Mesenchymal stem cell (in vitro differentiated cells and primary cell): ENCODE measurements at regions not wholly inside any gene's neighbourhood (a gene's known extent, or its start where the extent isn't known, plus 50 kb on each side); places are given as distances from the start of the nearest gene placed in this dataset.

Source experiments
- DNase-seq: peaks from one replicate; pipeline ENCODE4 v3.0.0-alpha.2; 2013
- H2AFZ ChIP-seq: one replicate; pipeline ENCODE4 v1.6.1; 2013; ENCODE audit warnings: low read depth, mild to moderate bottlenecking, control low read depth, inconsistent platforms, low read length, moderate library complexity
- H2AK5ac ChIP-seq: 2 replicates; pipeline ENCODE4 v1.6.1; 2013; ENCODE audit warnings: low read length, moderate library complexity, mild to moderate bottlenecking, inconsistent platforms; ENCODE audit not compliant: severe bottlenecking
- H2BK120ac ChIP-seq: one replicate; pipeline ENCODE4 v1.6.1; 2013; ENCODE audit warnings: low read depth, mild to moderate bottlenecking, inconsistent platforms, low read length, moderate library complexity
- H2BK12ac ChIP-seq, 2 experiments: one replicate each; pipeline ENCODE4 v1.6.1; 2013; ENCODE audit warnings: inconsistent platforms in 2 of 2, low read length in 2 of 2, mild to moderate bottlenecking in 2 of 2, moderate library complexity in 2 of 2, control low read depth in 1 of 2
- H2BK15ac ChIP-seq: one replicate; pipeline ENCODE4 v1.6.1; 2013; ENCODE audit warnings: mild to moderate bottlenecking, low read depth, inconsistent platforms; ENCODE audit not compliant: poor library complexity, severe bottlenecking
- H2BK5ac ChIP-seq: 2 replicates; pipeline ENCODE4 v1.6.1; 2013; ENCODE audit warnings: low read depth, mild to moderate bottlenecking, low read length, control low read depth, inconsistent platforms; ENCODE audit not compliant: poor library complexity, severe bottlenecking
- H3K14ac ChIP-seq, 2 experiments: one replicate each; pipeline ENCODE4 v1.6.1; 2013; ENCODE audit warnings: inconsistent platforms in 2 of 2, low read length in 2 of 2, control low read depth in 1 of 2, mild to moderate bottlenecking in 1 of 2, moderate library complexity in 1 of 2
- H3K18ac ChIP-seq, 2 experiments: one replicate each; pipeline ENCODE4 v1.6.1; 2013; ENCODE audit warnings: inconsistent platforms in 2 of 2, low read length in 2 of 2, control low read depth in 1 of 2, low read depth in 1 of 2, mild to moderate bottlenecking in 1 of 2
- H3K23ac ChIP-seq, 2 experiments: one replicate each; pipeline ENCODE4 v1.6.1; 2013; ENCODE audit warnings: inconsistent platforms in 2 of 2, low read length in 2 of 2, mild to moderate bottlenecking in 2 of 2, moderate library complexity in 2 of 2, control low read depth in 1 of 2
- H3K27ac ChIP-seq: 2 replicates; pipeline ENCODE4 v1.5.1; 2013; ENCODE audit warnings: mild to moderate bottlenecking, moderate library complexity, low read length, control low read depth, inconsistent platforms; ENCODE audit not compliant: poor library complexity, severe bottlenecking
- H3K27me3 ChIP-seq, 2 experiments: 2 replicates each; pipeline versions ENCODE4 v1.6.1 to v1.7.0; 2013; ENCODE audit warnings: low read length in 2 of 2, mild to moderate bottlenecking in 2 of 2, moderate library complexity in 2 of 2, control low read depth in 1 of 2, inconsistent platforms in 1 of 2; ENCODE audit not compliant: control insufficient read depth in 1 of 2, insufficient read depth in 1 of 2
- H3K36me3 ChIP-seq, 2 experiments: 2 replicates each; pipeline versions ENCODE4 v1.6.1 to v1.7.0; 2013; ENCODE audit warnings: low read length in 2 of 2, control low read depth in 1 of 2, inconsistent platforms in 1 of 2, low read depth in 1 of 2, mild to moderate bottlenecking in 1 of 2; ENCODE audit not compliant: insufficient read depth in 2 of 2, control insufficient read depth in 1 of 2
- H3K4ac ChIP-seq, 2 experiments: one replicate each; pipeline ENCODE4 v1.6.1; 2013; ENCODE audit warnings: inconsistent platforms in 2 of 2, low read length in 2 of 2, mild to moderate bottlenecking in 2 of 2, moderate library complexity in 2 of 2, control low read depth in 1 of 2, low read depth in 1 of 2
- H3K4me1 ChIP-seq: 2 replicates; pipeline ENCODE4 v1.6.1; 2013; ENCODE audit warnings: low read depth, low read length, control low read depth; ENCODE audit not compliant: control insufficient read depth, insufficient read depth
- H3K4me2 ChIP-seq: 2 replicates; pipeline ENCODE4 v1.6.1; 2013; ENCODE audit warnings: low read length, mild to moderate bottlenecking, inconsistent platforms; ENCODE audit not compliant: poor library complexity, severe bottlenecking
- H3K4me3 ChIP-seq, 2 experiments: 2 replicates each; pipeline versions ENCODE4 v1.5.1 to v1.7.0; 2013; ENCODE audit warnings: low read length in 2 of 2, mild to moderate bottlenecking in 2 of 2, control low read depth in 1 of 2, low read depth in 1 of 2; ENCODE audit not compliant: insufficient read depth in 1 of 2
- H3K79me1 ChIP-seq: replicated peaks from 2 replicates; pipeline ENCODE4 v1.6.1; 2013; ENCODE audit warnings: mild to moderate bottlenecking, control low read depth, low read length, inconsistent platforms; ENCODE audit not compliant: poor library complexity, severe bottlenecking
- H3K9ac ChIP-seq: 2 replicates; pipeline ENCODE4 v1.7.0; 2013; ENCODE audit warnings: mild to moderate bottlenecking, low read length, moderate library complexity
- H3K9me3 ChIP-seq: 2 replicates; pipeline ENCODE4 v1.7.0; 2013; ENCODE audit warnings: mild to moderate bottlenecking, low read length; ENCODE audit not compliant: control insufficient read depth
- H4K8ac ChIP-seq: one replicate; pipeline ENCODE4 v1.6.1; 2013; ENCODE audit warnings: inconsistent platforms, mild to moderate bottlenecking, low read length, moderate library complexity
- H4K91ac ChIP-seq: one replicate; pipeline ENCODE4 v1.6.1; 2013; ENCODE audit warnings: mild to moderate bottlenecking, low read length, inconsistent platforms
- WGBS: methylation state at CpG from one replicate; pipeline ENCODE4 v1.1.7; 2013; ENCODE audit warnings: mixed read lengths; 5-methylcytosine and 5-hydroxymethylcytosine counted together

DNA sequence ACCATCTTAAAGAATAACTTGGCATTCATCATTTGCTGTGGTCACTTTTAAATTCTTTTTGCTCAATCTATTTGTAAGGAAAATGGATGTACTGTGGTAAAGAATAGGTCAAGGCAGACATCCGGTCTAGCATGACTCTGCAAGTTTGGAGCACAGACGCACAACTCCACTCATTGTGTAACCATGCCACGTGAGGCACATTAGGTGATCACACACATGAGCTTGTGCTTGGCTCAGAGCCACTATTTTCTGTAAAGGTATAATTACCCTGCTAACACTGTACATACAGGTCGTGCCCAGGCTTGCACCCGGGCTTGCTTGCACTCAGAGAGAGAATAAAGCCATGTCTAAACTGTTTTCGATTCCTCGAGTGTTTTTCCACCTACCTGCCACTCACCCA lies 1289.1 kb upstream of the ADGRB3 start:
- H2BK120ac ChIP-seq = no peak overlapping the region
- no peak overlapping the region for H3K14ac ChIP-seq
- no peak overlapping the region for H3K4me3 ChIP-seq
- H2BK12ac ChIP-seq = no peak overlapping the region
- 83% methylated on average over 7 of the region's 7 CpGs for WGBS
- H3K27me3 ChIP-seq = no peaks in the 10 kb centered on the region
- no peak overlapping the region for H3K23ac ChIP-seq
- no peak overlapping the region for H2AFZ ChIP-seq
- no peak overlapping the region for H2BK5ac ChIP-seq
- H4K8ac ChIP-seq = no peak overlapping the region
- no peak overlapping the region for H3K4ac ChIP-seq
- no peak for DNase-seq
- no peak overlapping the region for H3K9ac ChIP-seq
- H3K18ac ChIP-seq = no peak overlapping the region
- no peak overlapping the region for H2AK5ac ChIP-seq
- H3K4me2 ChIP-seq = no peak overlapping the region
- no peak overlapping the region for H2BK15ac ChIP-seq
- H3K4me1 ChIP-seq = no peaks in the 10 kb centered on the region
- H3K9me3 ChIP-seq = peaks cover 2% of the 10 kb centered on the region
- H3K79me1 ChIP-seq = no peaks in the 10 kb centered on the region
- H4K91ac ChIP-seq = no peak overlapping the region
- no peaks in the 10 kb centered on the region for H3K36me3 ChIP-seq
- no peak overlapping the region for H3K27ac ChIP-seq

DNA sequence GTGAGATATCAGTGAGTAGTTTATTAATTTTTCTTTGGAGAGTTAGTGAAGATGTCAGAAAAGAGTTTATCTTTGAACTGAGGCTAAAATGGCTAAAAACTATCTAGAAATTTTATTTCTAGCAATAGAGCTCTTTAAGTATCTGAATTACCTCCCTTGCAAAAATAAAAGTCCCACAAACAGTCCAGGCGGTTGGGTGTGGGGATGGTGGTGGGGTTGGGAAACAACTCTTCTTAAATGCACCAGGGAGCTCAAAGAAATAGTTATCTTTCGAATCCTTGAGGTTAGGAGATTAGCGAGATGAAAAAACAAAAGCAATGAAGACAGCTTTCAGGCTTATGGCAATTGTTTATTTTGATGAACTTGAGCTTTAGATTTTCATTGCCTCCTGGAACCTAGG lies 1299.1 kb upstream of the ADGRB3 start:
- Histone ChIP-seq H4K91ac (no peak overlapping the region), H3K9ac (no peak overlapping the region), H2BK15ac (no peak overlapping the region), H3K14ac (no peak overlapping the region), H2AFZ (no peak overlapping the region), H3K4me1 (no peaks in the 10 kb centered on the region), H2BK5ac (no peak overlapping the region), H3K9me3 (no peaks in the 10 kb centered on the region), H3K79me1 (no peaks in the 10 kb centered on the region), H3K23ac (no peak overlapping the region), H3K18ac (no peak overlapping the region), H3K36me3 (no peaks in the 10 kb centered on the region), H3K4me3 (no peak overlapping the region), H2BK12ac (no peak overlapping the region), H3K4ac (no peak overlapping the region), H3K4me2 (no peak overlapping the region), H3K27me3 (no peaks in the 10 kb centered on the region), H4K8ac (no peak overlapping the region), H3K27ac (no peak overlapping the region), H2AK5ac (no peak overlapping the region), H2BK120ac (no peak overlapping the region)
- WGBS = 74% methylated on average over 3 of the region's 3 CpGs
- no peak for DNase-seq

DNA sequence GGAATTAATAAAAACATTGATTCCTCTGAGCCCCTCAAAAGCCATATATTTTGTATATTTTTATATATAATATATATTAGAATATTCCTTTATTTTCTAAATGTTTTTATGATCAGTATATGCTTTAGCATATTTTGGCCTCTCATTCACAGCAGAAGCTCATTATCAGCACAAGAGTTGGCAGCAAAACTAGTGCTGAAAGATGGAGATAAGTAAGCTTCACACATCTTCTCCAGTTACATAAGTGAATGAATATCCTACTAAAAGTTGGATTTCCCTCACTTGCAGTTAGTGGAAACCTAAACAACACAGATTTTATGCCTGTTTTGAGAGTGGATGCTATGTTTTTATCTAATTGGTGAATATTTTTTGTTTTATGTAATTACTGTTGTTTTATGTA lies 1303.8 kb upstream of the ADGRB3 start:
- Histone ChIP-seq H3K4me3 (no peak overlapping the region), H3K27me3 (no peaks in the 10 kb centered on the region), H2BK12ac (no peak overlapping the region), H3K4me2 (no peak overlapping the region), H2AFZ (no peak overlapping the region), H3K36me3 (no peaks in the 10 kb centered on the region), H2BK15ac (no peak overlapping the region), H2BK120ac (no peak overlapping the region), H4K91ac (no peak overlapping the region), H3K14ac (no peak overlapping the region), H3K4ac (no peak overlapping the region), H3K18ac (no peak overlapping the region), H3K9ac (no peak overlapping the region), H3K23ac (no peak overlapping the region), H2AK5ac (no peak overlapping the region), H3K79me1 (no peaks in the 10 kb centered on the region), H3K9me3 (no peaks in the 10 kb centered on the region), H2BK5ac (no peak overlapping the region), H4K8ac (no peak overlapping the region), H3K27ac (no peak overlapping the region), H3K4me1 (peaks cover 4% of the 10 kb centered on the region)
- DNase-seq = no peak

DNA sequence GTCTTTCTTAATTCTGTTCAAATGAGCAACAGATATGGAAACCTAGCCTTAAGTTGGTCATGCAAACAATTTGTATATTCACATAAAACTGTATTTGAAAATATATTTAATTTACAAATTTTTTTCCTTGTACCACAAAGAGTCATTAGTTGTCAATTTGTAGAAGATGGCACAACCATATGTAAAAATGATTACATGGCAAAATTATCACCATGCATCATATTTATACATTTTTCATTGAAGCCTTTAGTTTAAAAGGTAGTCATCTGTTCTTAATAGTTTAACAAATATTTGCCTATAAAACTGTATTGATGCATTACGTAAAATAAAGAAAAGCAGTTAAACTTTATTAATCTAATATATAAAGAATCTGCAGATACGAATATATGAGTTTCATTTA lies 1306.8 kb upstream of the ADGRB3 start:
- Histone ChIP-seq H3K9me3 (peaks cover 4% of the 10 kb centered on the region), H3K14ac (no peak overlapping the region), H3K4ac (no peak overlapping the region), H2BK12ac (no peak overlapping the region), H3K27me3 (no peaks in the 10 kb centered on the region), H3K23ac (no peak overlapping the region), H2BK5ac (no peak overlapping the region), H3K27ac (no peak overlapping the region), H3K36me3 (no peaks in the 10 kb centered on the region), H3K18ac (no peak overlapping the region), H2BK15ac (no peak overlapping the region), H3K4me2 (no peak overlapping the region), H3K4me3 (no peak overlapping the region), H3K79me1 (no peaks in the 10 kb centered on the region), H3K4me1 (peaks cover 4% of the 10 kb centered on the region), H3K9ac (no peak overlapping the region), H4K8ac (no peak overlapping the region), H4K91ac (no peak overlapping the region), H2BK120ac (no peak overlapping the region), H2AFZ (no peak overlapping the region), H2AK5ac (no peak overlapping the region)
- no CpG with 5 or more reads among the region's 2 CpGs for WGBS
- no peak for DNase-seq
